HEK293 (cell line): ENCODE measurements at regions not wholly inside any gene's neighbourhood (a gene's known extent, or its start where the extent isn't known, plus 50 kb on each side); places are given as distances from the start of the nearest gene placed in this dataset.

Experiments
- ZNF292 ChIP-seq: fragments of 450-650 bp; formaldehyde crosslinking; IDR thresholded peaks from 2 replicates; pipeline ENCODE4 v1.5.1; 2016; ENCODE audit warnings: low read depth, missing biosample characterization, missing genetic modification characterization, borderline replicate concordance
- ZNF416 ChIP-seq: fragments of 450-650 bp; formaldehyde crosslinking; IDR thresholded peaks from 2 replicates; pipeline ENCODE4 v1.5.1; 2016; ENCODE audit warnings: missing biosample characterization, missing genetic modification characterization
- ZNF776 ChIP-seq: fragments of 450-650 bp; formaldehyde crosslinking; IDR thresholded peaks from 2 replicates; pipeline ENCODE4 v1.5.0; 2017; ENCODE audit warnings: missing biosample characterization, missing genetic modification characterization, borderline replicate concordance
- TF ChIP-seq, protein P1 (sequence below): fragments of 450-650 bp; formaldehyde crosslinking; IDR thresholded peaks from 2 replicates; pipeline ENCODE4 v1.5.1; 2016; ENCODE audit warnings: missing biosample characterization, missing genetic modification characterization
- TF ChIP-seq, protein P2 (sequence below): fragments of 450-650 bp; formaldehyde crosslinking; IDR thresholded peaks from 2 replicates; pipeline ENCODE4 v1.5.1; 2016; ENCODE audit warnings: missing biosample characterization, missing genetic modification characterization
- TF ChIP-seq, protein P3 (sequence below): fragments of 450-650 bp; IDR thresholded peaks from 2 replicates; pipeline ENCODE4 v1.5.1; 2018; ENCODE audit warnings: missing biosample characterization, missing genetic modification characterization
- TF ChIP-seq, protein P4 (sequence below): fragments of 450-650 bp; formaldehyde crosslinking; IDR thresholded peaks from 2 replicates; pipeline ENCODE4 v1.5.1; 2016; ENCODE audit warnings: missing biosample characterization, missing genetic modification characterization

DNA sequence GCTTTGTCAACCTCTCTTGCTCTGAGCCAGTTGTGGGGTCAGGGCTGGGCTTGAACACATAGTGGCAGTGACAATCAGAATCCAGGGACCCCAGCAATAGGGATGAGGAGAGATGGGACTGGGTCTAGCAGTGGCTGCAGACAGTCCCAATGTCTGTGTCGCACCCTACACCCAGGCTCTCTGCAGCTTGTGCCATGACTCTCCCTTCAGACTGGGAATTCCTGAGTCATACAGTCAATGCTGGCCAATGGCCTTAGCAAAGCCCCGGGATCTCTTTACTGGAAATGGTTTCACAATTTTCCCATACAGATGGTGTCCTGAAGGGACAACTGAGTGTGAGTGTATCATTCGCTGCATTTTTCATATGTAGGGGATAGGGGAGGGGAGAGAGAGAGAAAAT, 74.2 kb upstream of the CELF4 start:
- TF ChIP-seq, protein P1, sequence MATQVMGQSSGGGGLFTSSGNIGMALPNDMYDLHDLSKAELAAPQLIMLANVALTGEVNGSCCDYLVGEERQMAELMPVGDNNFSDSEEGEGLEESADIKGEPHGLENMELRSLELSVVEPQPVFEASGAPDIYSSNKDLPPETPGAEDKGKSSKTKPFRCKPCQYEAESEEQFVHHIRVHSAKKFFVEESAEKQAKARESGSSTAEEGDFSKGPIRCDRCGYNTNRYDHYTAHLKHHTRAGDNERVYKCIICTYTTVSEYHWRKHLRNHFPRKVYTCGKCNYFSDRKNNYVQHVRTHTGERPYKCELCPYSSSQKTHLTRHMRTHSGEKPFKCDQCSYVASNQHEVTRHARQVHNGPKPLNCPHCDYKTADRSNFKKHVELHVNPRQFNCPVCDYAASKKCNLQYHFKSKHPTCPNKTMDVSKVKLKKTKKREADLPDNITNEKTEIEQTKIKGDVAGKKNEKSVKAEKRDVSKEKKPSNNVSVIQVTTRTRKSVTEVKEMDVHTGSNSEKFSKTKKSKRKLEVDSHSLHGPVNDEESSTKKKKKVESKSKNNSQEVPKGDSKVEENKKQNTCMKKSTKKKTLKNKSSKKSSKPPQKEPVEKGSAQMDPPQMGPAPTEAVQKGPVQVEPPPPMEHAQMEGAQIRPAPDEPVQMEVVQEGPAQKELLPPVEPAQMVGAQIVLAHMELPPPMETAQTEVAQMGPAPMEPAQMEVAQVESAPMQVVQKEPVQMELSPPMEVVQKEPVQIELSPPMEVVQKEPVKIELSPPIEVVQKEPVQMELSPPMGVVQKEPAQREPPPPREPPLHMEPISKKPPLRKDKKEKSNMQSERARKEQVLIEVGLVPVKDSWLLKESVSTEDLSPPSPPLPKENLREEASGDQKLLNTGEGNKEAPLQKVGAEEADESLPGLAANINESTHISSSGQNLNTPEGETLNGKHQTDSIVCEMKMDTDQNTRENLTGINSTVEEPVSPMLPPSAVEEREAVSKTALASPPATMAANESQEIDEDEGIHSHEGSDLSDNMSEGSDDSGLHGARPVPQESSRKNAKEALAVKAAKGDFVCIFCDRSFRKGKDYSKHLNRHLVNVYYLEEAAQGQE, result no peak
- TF ChIP-seq, protein P2, sequence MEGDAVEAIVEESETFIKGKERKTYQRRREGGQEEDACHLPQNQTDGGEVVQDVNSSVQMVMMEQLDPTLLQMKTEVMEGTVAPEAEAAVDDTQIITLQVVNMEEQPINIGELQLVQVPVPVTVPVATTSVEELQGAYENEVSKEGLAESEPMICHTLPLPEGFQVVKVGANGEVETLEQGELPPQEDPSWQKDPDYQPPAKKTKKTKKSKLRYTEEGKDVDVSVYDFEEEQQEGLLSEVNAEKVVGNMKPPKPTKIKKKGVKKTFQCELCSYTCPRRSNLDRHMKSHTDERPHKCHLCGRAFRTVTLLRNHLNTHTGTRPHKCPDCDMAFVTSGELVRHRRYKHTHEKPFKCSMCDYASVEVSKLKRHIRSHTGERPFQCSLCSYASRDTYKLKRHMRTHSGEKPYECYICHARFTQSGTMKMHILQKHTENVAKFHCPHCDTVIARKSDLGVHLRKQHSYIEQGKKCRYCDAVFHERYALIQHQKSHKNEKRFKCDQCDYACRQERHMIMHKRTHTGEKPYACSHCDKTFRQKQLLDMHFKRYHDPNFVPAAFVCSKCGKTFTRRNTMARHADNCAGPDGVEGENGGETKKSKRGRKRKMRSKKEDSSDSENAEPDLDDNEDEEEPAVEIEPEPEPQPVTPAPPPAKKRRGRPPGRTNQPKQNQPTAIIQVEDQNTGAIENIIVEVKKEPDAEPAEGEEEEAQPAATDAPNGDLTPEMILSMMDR (tag by site-specific recombination), result no peak
- TF ChIP-seq, protein P3, sequence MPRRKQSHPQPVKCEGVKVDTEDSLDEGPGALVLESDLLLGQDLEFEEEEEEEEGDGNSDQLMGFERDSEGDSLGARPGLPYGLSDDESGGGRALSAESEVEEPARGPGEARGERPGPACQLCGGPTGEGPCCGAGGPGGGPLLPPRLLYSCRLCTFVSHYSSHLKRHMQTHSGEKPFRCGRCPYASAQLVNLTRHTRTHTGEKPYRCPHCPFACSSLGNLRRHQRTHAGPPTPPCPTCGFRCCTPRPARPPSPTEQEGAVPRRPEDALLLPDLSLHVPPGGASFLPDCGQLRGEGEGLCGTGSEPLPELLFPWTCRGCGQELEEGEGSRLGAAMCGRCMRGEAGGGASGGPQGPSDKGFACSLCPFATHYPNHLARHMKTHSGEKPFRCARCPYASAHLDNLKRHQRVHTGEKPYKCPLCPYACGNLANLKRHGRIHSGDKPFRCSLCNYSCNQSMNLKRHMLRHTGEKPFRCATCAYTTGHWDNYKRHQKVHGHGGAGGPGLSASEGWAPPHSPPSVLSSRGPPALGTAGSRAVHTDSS, result no peak
- TF ChIP-seq ZNF416 (tag by site-specific recombination) (no peak), ZNF292 (tag by site-specific recombination) (no peak), ZNF776 (tag by site-specific recombination) (no peak)
- TF ChIP-seq, protein P4, sequence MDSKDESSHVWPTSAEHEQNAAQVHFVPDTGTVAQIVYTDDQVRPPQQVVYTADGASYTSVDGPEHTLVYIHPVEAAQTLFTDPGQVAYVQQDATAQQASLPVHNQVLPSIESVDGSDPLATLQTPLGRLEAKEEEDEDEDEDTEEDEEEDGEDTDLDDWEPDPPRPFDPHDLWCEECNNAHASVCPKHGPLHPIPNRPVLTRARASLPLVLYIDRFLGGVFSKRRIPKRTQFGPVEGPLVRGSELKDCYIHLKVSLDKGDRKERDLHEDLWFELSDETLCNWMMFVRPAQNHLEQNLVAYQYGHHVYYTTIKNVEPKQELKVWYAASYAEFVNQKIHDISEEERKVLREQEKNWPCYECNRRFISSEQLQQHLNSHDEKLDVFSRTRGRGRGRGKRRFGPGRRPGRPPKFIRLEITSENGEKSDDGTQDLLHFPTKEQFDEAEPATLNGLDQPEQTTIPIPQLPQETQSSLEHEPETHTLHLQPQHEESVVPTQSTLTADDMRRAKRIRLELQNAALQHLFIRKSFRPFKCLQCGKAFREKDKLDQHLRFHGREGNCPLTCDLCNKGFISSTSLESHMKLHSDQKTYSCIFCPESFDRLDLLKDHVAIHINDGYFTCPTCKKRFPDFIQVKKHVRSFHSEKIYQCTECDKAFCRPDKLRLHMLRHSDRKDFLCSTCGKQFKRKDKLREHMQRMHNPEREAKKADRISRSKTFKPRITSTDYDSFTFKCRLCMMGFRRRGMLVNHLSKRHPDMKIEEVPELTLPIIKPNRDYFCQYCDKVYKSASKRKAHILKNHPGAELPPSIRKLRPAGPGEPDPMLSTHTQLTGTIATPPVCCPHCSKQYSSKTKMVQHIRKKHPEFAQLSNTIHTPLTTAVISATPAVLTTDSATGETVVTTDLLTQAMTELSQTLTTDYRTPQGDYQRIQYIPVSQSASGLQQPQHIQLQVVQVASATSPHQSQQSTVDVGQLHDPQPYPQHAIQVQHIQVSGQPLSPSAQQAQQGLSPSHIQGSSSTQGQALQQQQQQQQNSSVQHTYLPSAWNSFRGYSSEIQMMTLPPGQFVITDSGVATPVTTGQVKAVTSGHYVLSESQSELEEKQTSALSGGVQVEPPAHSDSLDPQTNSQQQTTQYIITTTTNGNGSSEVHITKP, result no peak
